NCI-H2171 treated with DMSO at 0.1 percent for 48 hours (cell line): ENCODE measurements at regions not wholly inside any gene's neighbourhood (a gene's known extent, or its start where the extent isn't known, plus 50 kb on each side); places are given as distances from the start of the nearest gene placed in this dataset.
"Not testable (repeated sequence)": the region's sequence is repeated elsewhere in the genome, so short reads cannot be mapped to it uniquely, and the experiment has no call there.

ENCODE experiments used
- DNase-seq: peaks from one replicate; lab custom pipeline; 2025; lab: John Stamatoyannopoulos, UW

DNA sequence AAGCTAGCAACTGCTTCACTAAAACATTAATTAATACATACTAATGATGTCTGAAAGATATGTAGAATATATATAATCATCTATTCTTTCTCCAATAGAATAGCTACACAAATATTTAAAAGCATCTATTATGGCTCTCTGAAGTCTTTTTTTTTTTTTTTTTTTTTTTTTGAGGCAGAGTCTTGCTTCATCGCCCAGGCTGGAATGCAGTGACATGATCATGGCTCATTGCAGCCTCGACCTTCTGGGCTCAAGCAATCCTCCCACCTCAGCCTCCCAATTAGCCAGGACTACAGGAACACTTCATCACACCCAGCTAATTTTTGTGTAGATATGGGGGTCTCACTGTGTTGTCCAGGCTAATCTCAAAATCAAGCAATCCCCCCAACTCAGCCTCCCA lies 120.4 kb upstream of the KYNU start:
- no peak for DNase-seq

DNA sequence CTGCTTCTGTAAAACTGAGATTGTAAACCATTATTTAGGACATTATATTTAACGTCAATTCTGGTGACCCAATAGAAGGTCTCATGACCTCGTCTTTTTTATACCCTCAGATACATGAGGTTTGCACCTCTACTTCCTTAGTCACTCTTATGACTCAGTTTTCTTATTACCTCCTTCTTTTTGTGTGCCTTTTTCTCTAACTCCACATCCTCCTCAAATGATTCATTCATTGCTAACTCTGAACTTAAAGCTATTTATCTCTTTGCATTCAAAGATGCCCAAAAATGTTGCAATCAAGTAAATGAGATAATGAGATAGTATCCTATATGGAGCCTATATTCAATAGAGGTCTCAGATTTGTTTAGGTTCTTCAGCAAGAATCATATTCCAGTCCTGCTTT lies 121.0 kb upstream of the KYNU start:
- no peak for DNase-seq

- no peak for DNase-seq
Measured at GRCh38 chr2:142755191-142755590, 122.3 kb upstream of the KYNU start.

GRCh38 chr2:142754182-142754581 lies 123.3 kb upstream of the KYNU start:
- DNase-seq = no peak

DNA sequence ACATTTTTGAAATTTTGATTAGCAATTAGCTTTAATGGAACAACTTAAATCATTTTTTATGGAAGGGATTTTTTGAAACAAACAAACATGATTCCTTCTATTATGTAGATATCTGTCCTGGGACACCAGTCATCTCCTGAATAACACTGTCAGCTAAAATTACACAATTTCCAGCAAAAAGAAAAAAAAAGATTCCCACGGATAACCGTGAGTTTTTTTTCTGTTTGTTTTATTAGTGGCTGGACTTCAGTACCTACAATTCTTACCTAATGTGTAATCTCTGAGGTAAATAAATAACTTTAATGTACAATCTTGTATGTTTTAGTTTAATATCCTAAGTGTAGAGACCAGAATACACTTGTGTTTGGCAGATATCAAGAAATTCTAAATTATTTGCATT lies 126.6 kb upstream of the KYNU start:
- no peak for DNase-seq

DNA sequence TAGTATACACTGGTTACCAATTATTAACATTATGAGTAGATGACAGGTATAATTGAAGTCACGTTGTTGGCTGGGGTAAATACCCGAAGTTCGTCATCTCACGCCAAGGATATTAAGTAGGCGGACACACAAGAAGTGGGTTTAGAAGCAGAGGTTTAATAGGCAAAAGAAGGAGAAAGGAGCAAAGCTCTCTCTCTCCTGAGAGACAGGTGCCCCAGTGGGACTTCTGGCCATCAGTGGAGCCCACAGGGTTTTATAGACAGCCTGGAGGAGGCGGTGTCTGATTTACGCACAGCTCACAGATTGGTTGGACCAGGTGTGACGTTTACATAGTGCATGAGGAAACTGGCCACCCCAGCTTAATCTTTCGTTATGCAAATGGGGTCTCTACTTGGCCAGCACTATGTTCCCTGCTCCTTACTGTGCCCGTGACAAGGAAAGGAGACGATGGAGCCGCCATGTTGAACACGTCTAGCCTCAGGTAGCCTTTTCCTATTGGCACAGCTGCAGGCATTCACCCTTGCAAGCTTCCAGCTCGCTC lies 128.8 kb upstream of the KYNU start:
- DNase-seq = no peak

DNA sequence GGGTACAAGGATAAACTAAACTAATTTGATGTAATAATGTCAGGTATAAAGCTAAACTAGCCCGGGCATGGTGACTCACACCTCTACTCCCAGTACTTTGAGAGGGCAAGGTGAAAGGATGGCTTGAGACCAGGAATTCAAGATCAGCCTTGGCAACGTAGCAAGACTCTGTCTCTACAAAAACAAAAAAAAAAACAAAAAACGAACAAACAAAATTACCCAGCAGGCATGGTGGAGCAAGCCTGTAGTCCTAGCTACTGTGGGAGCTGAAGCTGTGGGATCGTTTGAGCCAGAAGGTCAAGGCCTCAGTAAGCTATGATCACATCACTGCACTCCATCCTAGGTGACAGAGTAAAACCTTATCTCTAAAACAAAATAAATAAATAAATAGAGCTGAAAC lies 131.8 kb upstream of the KYNU start:
- DNase-seq = no peak

GRCh38 chr2:142742371-142743214 lies 134.9 kb upstream of the KYNU start:
- no peak for DNase-seq

- no peak for DNase-seq
Measured at GRCh38 chr2:142741764-142742269, 135.6 kb upstream of the KYNU start.

GRCh38 chr2:142734770-142735169 lies 142.7 kb upstream of the KYNU start:
- DNase-seq = no peak

GRCh38 chr2:142734231-142734630 lies 143.2 kb upstream of the KYNU start:
- no peak for DNase-seq

- DNase-seq = not testable (repeated sequence)
Measured at GRCh38 chr2:142729814-142730213, 147.7 kb upstream of the KYNU start.

DNA sequence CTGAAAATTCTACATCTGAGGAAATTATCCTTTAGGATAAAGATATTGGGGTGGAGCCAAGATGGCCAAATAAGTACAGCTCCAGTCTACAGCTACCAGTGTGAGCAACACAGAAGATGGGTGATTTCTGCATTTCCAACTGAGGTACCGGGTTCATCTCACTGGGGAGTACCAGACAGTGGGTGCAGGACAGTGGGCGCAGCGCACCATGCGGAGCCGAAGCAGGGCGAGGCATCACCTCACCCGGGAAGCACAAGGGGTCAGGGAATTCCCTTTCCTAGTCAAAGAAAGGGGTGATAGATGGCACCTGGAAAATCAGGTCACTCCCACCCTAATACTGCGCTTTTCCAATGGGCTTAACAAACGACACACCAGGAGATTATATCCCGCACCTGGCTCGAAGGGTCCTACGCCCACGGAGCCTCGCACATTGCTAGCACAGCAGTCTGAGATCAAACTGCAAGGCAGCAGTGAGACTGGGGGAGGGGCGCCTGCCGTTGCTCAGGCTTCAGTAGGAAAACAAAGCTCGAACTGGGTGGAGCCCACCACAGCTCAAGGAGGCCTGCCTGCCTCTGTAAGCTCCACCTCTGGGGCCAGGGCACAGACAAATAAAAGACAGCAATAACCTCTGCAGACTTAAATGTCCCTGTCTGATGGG lies 149.5 kb upstream of the KYNU start:
- not testable (repeated sequence) for DNase-seq

DNA sequence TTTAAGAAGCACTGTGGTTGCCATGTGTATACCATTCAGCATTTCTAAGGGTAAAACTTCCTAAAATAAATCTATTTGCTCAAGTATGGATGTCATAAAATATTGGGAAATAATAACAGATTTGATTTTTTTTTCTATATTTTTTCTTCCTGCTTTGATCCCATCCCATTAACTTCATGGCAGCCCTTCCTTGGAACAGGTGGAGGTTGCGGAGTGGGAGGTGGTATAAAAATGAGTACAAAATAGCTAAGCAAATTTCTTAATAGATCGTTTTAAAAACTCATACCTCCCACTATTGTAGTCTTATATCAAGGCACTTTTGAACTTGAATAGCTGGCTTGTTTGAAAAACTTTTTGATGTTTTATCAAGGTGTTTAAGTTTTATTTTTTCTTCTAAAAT lies 152.1 kb upstream of the KYNU start:
- DNase-seq = no peak

DNA sequence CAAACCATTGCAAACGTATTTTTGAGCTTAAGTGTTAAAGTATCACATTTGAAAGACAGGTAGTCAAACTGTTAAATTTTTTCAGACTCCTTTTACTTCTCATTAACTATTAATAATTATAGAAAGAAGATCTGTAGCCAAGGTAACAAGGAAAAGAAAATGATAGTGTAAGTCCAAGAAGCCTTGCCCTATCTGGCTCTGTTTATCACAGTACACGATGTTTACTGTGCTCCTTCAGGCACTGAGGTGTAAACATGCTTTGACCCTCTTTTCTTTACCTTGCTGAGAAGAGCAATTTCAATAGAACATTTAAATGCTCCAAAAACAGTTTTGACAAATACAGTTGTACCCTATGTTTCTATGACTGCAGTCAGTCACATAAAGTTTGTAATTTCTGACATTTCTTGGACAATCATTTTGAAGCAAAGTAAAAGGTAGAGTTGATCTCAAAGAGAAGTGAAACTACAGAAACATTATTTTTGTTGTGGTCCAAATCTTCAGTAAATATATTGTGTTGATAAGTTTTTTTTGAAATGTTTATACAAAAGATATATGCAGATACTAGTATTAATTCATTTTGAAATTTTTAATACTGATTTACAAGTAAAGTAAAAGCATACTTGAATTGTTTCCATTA lies 152.6 kb upstream of the KYNU start:
- DNase-seq = no peak

DNA sequence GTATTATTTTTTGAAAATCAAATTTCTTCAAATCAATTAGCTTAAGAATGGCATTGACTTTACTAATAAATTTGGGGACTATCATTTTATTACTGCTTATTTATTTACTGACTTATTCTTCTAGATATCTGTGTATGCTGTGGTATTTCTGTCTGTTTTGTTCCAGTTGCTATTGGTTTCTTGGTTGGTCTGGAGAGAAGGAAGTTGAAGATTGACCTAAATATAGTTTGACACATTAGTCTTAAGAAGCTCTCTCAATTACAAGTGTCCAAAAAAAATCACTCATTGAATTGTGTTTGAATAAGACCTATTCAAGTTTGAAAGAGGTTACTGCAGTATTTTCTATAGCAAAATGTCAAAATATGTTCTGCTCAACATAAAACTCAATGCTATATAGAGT lies 153.3 kb upstream of the KYNU start:
- DNase-seq = no peak

DNA sequence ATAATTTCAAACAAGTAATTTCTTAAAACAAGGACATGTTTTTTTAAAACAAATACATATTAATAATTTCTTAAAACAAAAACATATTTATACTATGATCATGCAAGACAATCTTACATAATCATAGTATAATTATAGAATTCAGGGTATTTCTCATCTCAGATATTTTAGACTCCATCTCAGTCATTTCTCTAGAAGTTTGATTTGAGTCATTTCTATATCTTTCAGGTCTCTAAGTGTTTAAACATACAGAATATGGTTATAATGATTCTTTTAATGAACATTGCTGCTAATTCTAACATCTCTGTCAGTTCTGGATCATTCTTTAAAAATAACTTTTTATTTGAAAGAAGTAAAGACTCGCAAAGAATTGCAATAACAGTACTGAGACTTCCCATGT lies 154.2 kb upstream of the KYNU start:
- no peak for DNase-seq

GRCh38 chr2:142722569-142722968 lies 154.9 kb upstream of the KYNU start:
- DNase-seq = no peak

DNA sequence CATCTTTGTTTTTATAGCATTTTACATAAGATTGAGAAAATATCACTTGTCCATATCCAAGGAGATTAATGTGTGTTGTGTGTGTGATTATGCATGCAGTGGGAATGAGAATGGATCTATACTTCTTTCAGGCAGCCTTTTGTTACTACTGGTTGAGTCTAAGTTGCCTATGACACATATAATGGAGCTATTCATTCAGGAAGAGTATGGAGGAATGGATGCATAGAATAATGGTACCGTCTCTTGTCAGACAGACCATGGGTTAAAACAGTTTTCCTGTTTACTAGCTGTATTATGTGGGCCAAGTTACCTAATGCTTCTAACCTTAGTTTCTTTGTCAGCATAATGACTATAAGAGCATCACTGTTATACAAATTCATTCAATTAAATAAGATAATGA lies 155.4 kb upstream of the KYNU start:
- DNase-seq = no peak

- no peak for DNase-seq
Measured at GRCh38 chr2:142721015-142721414, 156.4 kb upstream of the KYNU start.

DNA sequence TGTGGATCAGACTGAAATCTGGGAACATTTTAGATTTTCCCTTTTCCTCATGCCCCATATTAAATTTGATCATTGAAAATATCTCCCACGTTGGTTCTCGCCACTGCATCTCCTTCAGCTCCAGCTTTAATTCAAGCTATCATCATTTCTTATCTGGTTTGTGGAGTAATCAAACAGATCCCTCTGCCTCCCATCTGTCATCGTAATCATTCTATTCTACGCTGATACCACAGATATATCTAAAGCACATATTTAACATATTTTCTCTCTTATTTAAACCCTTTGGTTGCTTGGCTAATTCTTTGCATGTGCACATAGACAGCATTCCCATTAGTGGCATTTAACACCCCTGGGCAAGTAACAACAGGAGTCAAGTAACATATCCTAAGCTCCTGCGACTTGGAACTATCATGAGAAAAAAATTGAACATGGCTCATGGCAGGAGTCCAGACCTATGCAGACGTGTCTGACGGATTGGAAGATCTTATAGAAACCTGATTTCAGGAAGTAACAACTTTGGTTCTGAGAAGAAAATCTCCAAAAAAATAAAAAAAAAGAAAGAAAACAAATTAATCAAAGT lies 158.8 kb upstream of the KYNU start:
- peak; percentile 84 for DNase-seq
